Panc1 (cell line): ENCODE measurements at regions not wholly inside any gene's neighbourhood (a gene's known extent, or its start where the extent isn't known, plus 50 kb on each side); places are given as distances from the start of the nearest gene placed in this dataset.

Source experiments
- POLR2AphosphoS5 ChIP-seq: IDR thresholded peaks from 2 replicates; pipeline ENCODE4 v1.6.1; 2012; ENCODE audit warnings: mild to moderate bottlenecking, low read depth, low read length, moderate library complexity
- SIN3A ChIP-seq: IDR thresholded peaks from 2 replicates; pipeline ENCODE4 v1.6.1; 2012; ENCODE audit warnings: low read depth, mild to moderate bottlenecking, low read length, moderate library complexity, borderline replicate concordance; ENCODE audit not compliant: insufficient read depth
- TF ChIP-seq, protein P1 (sequence below): fragments of 450-650 bp; IDR thresholded peaks from 2 replicates; pipeline ENCODE4 v1.5.1; 2017; ENCODE audit warnings: mild to moderate bottlenecking
- TF ChIP-seq, protein P2 (sequence below), 2 experiments: IDR thresholded peaks; 2 replicates each; pipeline ENCODE4 v1.6.1; 2011 to 2012; ENCODE audit warnings: low read depth in 2 of 2, control low read depth in 1 of 2, low read length in 1 of 2, mild to moderate bottlenecking in 1 of 2, moderate library complexity in 1 of 2; ENCODE audit not compliant: insufficient read depth in 1 of 2

DNA sequence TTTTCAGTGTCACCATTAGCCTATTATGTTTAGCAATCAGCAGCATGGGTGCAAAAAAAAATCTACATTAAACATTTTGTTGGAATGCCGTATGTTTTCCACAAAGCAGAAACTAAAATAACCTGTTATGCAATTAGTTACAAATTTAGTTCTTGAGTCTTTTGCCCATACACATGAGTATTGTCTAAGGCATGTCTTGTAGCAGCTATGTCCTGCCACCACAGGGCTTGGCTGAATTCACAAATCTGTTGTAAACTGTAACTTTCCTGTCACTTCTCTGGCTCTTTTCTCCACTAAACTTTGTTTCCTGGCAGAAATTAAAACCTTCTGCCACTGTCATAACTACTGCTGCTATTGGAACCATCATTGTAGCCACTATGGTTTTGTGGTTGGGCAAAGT is 277.9 kb upstream of the SPRY2 start:
- TF ChIP-seq, protein P1, sequence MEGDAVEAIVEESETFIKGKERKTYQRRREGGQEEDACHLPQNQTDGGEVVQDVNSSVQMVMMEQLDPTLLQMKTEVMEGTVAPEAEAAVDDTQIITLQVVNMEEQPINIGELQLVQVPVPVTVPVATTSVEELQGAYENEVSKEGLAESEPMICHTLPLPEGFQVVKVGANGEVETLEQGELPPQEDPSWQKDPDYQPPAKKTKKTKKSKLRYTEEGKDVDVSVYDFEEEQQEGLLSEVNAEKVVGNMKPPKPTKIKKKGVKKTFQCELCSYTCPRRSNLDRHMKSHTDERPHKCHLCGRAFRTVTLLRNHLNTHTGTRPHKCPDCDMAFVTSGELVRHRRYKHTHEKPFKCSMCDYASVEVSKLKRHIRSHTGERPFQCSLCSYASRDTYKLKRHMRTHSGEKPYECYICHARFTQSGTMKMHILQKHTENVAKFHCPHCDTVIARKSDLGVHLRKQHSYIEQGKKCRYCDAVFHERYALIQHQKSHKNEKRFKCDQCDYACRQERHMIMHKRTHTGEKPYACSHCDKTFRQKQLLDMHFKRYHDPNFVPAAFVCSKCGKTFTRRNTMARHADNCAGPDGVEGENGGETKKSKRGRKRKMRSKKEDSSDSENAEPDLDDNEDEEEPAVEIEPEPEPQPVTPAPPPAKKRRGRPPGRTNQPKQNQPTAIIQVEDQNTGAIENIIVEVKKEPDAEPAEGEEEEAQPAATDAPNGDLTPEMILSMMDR: no peak
- TF ChIP-seq POLR2AphosphoS5 (no peak), SIN3A (no peak)
- TF ChIP-seq, protein P2, sequence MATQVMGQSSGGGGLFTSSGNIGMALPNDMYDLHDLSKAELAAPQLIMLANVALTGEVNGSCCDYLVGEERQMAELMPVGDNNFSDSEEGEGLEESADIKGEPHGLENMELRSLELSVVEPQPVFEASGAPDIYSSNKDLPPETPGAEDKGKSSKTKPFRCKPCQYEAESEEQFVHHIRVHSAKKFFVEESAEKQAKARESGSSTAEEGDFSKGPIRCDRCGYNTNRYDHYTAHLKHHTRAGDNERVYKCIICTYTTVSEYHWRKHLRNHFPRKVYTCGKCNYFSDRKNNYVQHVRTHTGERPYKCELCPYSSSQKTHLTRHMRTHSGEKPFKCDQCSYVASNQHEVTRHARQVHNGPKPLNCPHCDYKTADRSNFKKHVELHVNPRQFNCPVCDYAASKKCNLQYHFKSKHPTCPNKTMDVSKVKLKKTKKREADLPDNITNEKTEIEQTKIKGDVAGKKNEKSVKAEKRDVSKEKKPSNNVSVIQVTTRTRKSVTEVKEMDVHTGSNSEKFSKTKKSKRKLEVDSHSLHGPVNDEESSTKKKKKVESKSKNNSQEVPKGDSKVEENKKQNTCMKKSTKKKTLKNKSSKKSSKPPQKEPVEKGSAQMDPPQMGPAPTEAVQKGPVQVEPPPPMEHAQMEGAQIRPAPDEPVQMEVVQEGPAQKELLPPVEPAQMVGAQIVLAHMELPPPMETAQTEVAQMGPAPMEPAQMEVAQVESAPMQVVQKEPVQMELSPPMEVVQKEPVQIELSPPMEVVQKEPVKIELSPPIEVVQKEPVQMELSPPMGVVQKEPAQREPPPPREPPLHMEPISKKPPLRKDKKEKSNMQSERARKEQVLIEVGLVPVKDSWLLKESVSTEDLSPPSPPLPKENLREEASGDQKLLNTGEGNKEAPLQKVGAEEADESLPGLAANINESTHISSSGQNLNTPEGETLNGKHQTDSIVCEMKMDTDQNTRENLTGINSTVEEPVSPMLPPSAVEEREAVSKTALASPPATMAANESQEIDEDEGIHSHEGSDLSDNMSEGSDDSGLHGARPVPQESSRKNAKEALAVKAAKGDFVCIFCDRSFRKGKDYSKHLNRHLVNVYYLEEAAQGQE (IDR thresholded peaks at IDR 0.05; ENCODE audit: insufficient read depth in 1 of 2, low read depth in 2 of 2, low read length in 1 of 2): no peak
